ENCODE measurements at regions not wholly inside any gene's neighbourhood (a gene's known extent, or its start where the extent isn't known, plus 50 kb on each side); places are given as distances from the start of the nearest gene placed in this dataset.

DNA sequence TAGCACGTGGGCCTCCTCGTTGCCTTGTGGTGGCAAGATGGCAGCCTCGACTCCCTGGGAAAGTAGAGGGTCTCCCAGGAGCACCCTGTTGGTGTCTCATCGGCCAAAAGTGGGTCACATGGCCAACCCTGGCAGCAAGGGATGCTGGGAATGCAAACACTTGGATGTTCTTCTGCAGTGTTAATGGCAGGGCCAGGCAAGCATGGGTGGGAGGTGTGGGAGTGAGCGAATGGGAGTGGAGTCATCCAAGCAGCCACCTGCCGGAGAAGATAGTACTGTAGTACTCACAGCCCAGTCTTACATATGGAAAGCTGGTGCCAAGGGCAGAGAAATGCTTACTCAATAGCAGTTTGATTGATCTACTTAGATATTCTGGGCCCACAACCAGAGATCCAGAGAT is 122.2 kb downstream of the INHBB start:
- TF ChIP-seq FOXP2 (optimal IDR thresholded peaks at IDR 0.05; ENCODE audit: borderline replicate concordance, extremely low read depth, extremely low read length, insufficient read depth) (no peak), SIN3A (IDR thresholded peaks at IDR 0.05; ENCODE audit: borderline replicate concordance, insufficient read depth, low read length) (no peak), TAF1 (IDR thresholded peaks at IDR 0.05; ENCODE audit: borderline replicate concordance, insufficient read depth, low read length) (no peak), POLR2AphosphoS5 (IDR thresholded peaks at IDR 0.05; ENCODE audit: low read depth, low read length) (no peak)
- TF ChIP-seq, protein P1, sequence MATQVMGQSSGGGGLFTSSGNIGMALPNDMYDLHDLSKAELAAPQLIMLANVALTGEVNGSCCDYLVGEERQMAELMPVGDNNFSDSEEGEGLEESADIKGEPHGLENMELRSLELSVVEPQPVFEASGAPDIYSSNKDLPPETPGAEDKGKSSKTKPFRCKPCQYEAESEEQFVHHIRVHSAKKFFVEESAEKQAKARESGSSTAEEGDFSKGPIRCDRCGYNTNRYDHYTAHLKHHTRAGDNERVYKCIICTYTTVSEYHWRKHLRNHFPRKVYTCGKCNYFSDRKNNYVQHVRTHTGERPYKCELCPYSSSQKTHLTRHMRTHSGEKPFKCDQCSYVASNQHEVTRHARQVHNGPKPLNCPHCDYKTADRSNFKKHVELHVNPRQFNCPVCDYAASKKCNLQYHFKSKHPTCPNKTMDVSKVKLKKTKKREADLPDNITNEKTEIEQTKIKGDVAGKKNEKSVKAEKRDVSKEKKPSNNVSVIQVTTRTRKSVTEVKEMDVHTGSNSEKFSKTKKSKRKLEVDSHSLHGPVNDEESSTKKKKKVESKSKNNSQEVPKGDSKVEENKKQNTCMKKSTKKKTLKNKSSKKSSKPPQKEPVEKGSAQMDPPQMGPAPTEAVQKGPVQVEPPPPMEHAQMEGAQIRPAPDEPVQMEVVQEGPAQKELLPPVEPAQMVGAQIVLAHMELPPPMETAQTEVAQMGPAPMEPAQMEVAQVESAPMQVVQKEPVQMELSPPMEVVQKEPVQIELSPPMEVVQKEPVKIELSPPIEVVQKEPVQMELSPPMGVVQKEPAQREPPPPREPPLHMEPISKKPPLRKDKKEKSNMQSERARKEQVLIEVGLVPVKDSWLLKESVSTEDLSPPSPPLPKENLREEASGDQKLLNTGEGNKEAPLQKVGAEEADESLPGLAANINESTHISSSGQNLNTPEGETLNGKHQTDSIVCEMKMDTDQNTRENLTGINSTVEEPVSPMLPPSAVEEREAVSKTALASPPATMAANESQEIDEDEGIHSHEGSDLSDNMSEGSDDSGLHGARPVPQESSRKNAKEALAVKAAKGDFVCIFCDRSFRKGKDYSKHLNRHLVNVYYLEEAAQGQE (IDR thresholded peaks at IDR 0.05; ENCODE audit: insufficient read depth in 1 of 2, low read depth in 2 of 2, low read length in 2 of 2), result no peak

- TF ChIP-seq TAF1 (IDR thresholded peaks at IDR 0.05; ENCODE audit: borderline replicate concordance, insufficient read depth, low read length) (no peak), SIN3A (IDR thresholded peaks at IDR 0.05; ENCODE audit: borderline replicate concordance, insufficient read depth, low read length) (no peak), FOXP2 (optimal IDR thresholded peaks at IDR 0.05; ENCODE audit: borderline replicate concordance, extremely low read depth, extremely low read length, insufficient read depth) (no peak), POLR2AphosphoS5 (IDR thresholded peaks at IDR 0.05; ENCODE audit: low read depth, low read length) (no peak)
- TF ChIP-seq, protein P1 (IDR thresholded peaks at IDR 0.05; ENCODE audit: insufficient read depth in 1 of 2, low read depth in 2 of 2, low read length in 2 of 2), result no peak
Observed at GRCh38 chr2:120469426-120469825, 123.5 kb downstream of the INHBB start.

GRCh38 chr2:120470041-120470965 is 124.4 kb downstream of the INHBB start:
- TF ChIP-seq FOXP2 (optimal IDR thresholded peaks at IDR 0.05; ENCODE audit: borderline replicate concordance, extremely low read depth, extremely low read length, insufficient read depth) (peak; percentile 38), TAF1 (IDR thresholded peaks at IDR 0.05; ENCODE audit: borderline replicate concordance, insufficient read depth, low read length) (no peak), POLR2AphosphoS5 (IDR thresholded peaks at IDR 0.05; ENCODE audit: low read depth, low read length) (no peak), SIN3A (IDR thresholded peaks at IDR 0.05; ENCODE audit: borderline replicate concordance, insufficient read depth, low read length) (no peak)
- TF ChIP-seq, protein P1 (IDR thresholded peaks at IDR 0.05; ENCODE audit: insufficient read depth in 1 of 2, low read depth in 2 of 2, low read length in 2 of 2), result no peak

- TF ChIP-seq, protein P1 (IDR thresholded peaks at IDR 0.05; ENCODE audit: insufficient read depth in 1 of 2, low read depth in 2 of 2, low read length in 2 of 2), result no peak
- TF ChIP-seq POLR2AphosphoS5 (IDR thresholded peaks at IDR 0.05; ENCODE audit: low read depth, low read length) (no peak), SIN3A (IDR thresholded peaks at IDR 0.05; ENCODE audit: borderline replicate concordance, insufficient read depth, low read length) (no peak), TAF1 (IDR thresholded peaks at IDR 0.05; ENCODE audit: borderline replicate concordance, insufficient read depth, low read length) (no peak), FOXP2 (optimal IDR thresholded peaks at IDR 0.05; ENCODE audit: borderline replicate concordance, extremely low read depth, extremely low read length, insufficient read depth) (no peak)
Observed at GRCh38 chr2:120471166-120471565, 125.2 kb downstream of the INHBB start.

All from PFSK-1 (cell line).